ENCODE measurements at regions not wholly inside any gene's neighbourhood (a gene's known extent, or its start where the extent isn't known, plus 50 kb on each side); places are given as distances from the start of the nearest gene placed in this dataset.

- no peak overlapping the region for H3K4me2 ChIP-seq (ENCODE audit: control insufficient read depth, insufficient read depth)
- ChIA-PET RAD21 (ENCODE audit: unreplicated experiment) (no interaction called here), CTCF (no interaction called here), POLR2A (no interaction called here), SMC1A (ENCODE audit: uncharacterized antibody, unreplicated experiment) (interaction anchor here (0.6 kb wide), 1 partner anchor 252 kb away, joined by 3 read pairs; no protein-coding TSS in a partner anchor)
- in situ Hi-C loops (cut with MboI): no loop called here
- H3K79me2 ChIP-seq (ENCODE audit: control insufficient read depth, insufficient read depth, low read length): no peaks in the 10 kb centered on the region
- TF ChIP-seq NFXL1 (IDR thresholded peaks at IDR 0.05; ENCODE audit: borderline replicate concordance) (no peak), FOS (IDR thresholded peaks at IDR 0.05; ENCODE audit: borderline replicate concordance, extremely low read depth, insufficient read length) (no peak), ELK1 (IDR thresholded peaks at IDR 0.05; ENCODE audit: low read depth, low read length) (no peak), CHD1 (IDR thresholded peaks at IDR 0.05; ENCODE audit: low read depth, low read length) (no peak), MLLT1 (IDR thresholded peaks at IDR 0.05) (no peak), RCOR1 (conservative IDR thresholded peaks at IDR 0.05; ENCODE audit: low read depth, low read length) (no peak), MTA3 (IDR thresholded peaks at IDR 0.05; ENCODE audit: borderline replicate concordance, low read length) (no peak), BACH1 (IDR thresholded peaks at IDR 0.05; ENCODE audit: borderline replicate concordance) (no peak), HDAC2 (IDR thresholded peaks at IDR 0.05) (no peak), SIN3A (IDR thresholded peaks at IDR 0.05; ENCODE audit: low read depth, low read length) (no peak), CHD4 (IDR thresholded peaks at IDR 0.05) (no peak), YY1 (IDR thresholded peaks at IDR 0.05; ENCODE audit: low read depth, low read length) (no peak)
- TF ChIP-seq, protein P1, sequence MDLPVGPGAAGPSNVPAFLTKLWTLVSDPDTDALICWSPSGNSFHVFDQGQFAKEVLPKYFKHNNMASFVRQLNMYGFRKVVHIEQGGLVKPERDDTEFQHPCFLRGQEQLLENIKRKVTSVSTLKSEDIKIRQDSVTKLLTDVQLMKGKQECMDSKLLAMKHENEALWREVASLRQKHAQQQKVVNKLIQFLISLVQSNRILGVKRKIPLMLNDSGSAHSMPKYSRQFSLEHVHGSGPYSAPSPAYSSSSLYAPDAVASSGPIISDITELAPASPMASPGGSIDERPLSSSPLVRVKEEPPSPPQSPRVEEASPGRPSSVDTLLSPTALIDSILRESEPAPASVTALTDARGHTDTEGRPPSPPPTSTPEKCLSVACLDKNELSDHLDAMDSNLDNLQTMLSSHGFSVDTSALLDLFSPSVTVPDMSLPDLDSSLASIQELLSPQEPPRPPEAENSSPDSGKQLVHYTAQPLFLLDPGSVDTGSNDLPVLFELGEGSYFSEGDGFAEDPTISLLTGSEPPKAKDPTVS (IDR thresholded peaks at IDR 0.05; ENCODE audit: low read depth, low read length): no peak
- no peak overlapping the region for H3K9ac ChIP-seq (ENCODE audit: control insufficient read depth, insufficient read depth, low read length)
- no TSS peak for BruUV-seq (replicated peaks)
- no peak overlapping the region for H3K27ac ChIP-seq (ENCODE audit: control insufficient read depth, insufficient read depth)
- H3K36me3 ChIP-seq (ENCODE audit: control insufficient read depth in 2 of 2, insufficient read depth in 2 of 2, low read length in 1 of 2): no peaks in the 10 kb centered on the region
- H2AFZ ChIP-seq (ENCODE audit: control insufficient read depth, low read depth, low read length): no peak overlapping the region
- H4K20me1 ChIP-seq (ENCODE audit: control insufficient read depth, insufficient read depth): no peaks in the 10 kb centered on the region
- intact Hi-C loops (cut with micrococcal nuclease; ENCODE audit: unreplicated experiment): no loop called here
- WGBS (ENCODE audit: insufficient coverage, insufficient replicate concordance, low lambda C conversion rate, missing lambda C conversion rate): 53% methylated on average over 13 of the region's 13 CpGs
- DNase-seq (ENCODE audit: low read depth, low spot score) (no peak), FAIRE-seq (no peak), ATAC-seq (no peak)
- no peaks in the 10 kb centered on the region; the same call in 2 of the 3 replicates for H3K9me3 ChIP-seq (replicated peaks; ENCODE audit: control insufficient read depth, insufficient read depth, low read length)
- peaks cover 4% of the 10 kb centered on the region for H3K4me1 ChIP-seq (ENCODE audit: control insufficient read depth, insufficient read depth, low read length)
- no peak overlapping the region for H3K4me3 ChIP-seq
- H3K27me3 ChIP-seq (replicated peaks in 1 of 2; ENCODE audit: control insufficient read depth in 2 of 2, insufficient read depth in 2 of 2, low read length in 1 of 2): peaks cover 2 to 9% of the 10 kb centered on the region in 2 experiments
Measured at GRCh38 chr21:38986806-38987632, 181.3 kb downstream of the ETS2 start.

All from GM12878 (cell line).